Bronchial epithelial cell (primary cell): ENCODE measurements at regions not wholly inside any gene's neighbourhood (a gene's known extent, or its start where the extent isn't known, plus 50 kb on each side); places are given as distances from the start of the nearest gene placed in this dataset.
A peak's percentile ranks its signal among the peaks of the same experiment; 100 is the strongest.

Experiments used
- DNase-seq: peaks from one replicate; pipeline ENCODE4 v3.0.0-alpha.2; 2010; ENCODE audit warnings: low read depth
- FAIRE-seq: peaks from 2 replicates; lab custom pipeline; 2011; peaks lifted over from hg19 to GRCh38; lab: Jason Lieb, UNC
- H3K27me3 ChIP-seq: 2 replicates; pipeline ENCODE4 v1.5.1; 2011; ENCODE audit warnings: low read length; ENCODE audit not compliant: control insufficient read depth, insufficient read depth
- H3K36me3 ChIP-seq: 2 replicates; pipeline ENCODE4 v1.5.1; 2011; ENCODE audit warnings: low read length; ENCODE audit not compliant: control insufficient read depth, insufficient read depth
- H3K4me3 ChIP-seq: 2 replicates; pipeline ENCODE4 v1.5.1; 2011; ENCODE audit warnings: mild to moderate bottlenecking, low read depth, low read length, control low read depth
- CTCF ChIP-seq: IDR thresholded peaks from 2 replicates; pipeline ENCODE4 v1.5.1; 2011; ENCODE audit warnings: mild to moderate bottlenecking, moderate library complexity, low read length, control low read depth, inconsistent platforms; ENCODE audit not compliant: insufficient read depth, severe bottlenecking

DNA sequence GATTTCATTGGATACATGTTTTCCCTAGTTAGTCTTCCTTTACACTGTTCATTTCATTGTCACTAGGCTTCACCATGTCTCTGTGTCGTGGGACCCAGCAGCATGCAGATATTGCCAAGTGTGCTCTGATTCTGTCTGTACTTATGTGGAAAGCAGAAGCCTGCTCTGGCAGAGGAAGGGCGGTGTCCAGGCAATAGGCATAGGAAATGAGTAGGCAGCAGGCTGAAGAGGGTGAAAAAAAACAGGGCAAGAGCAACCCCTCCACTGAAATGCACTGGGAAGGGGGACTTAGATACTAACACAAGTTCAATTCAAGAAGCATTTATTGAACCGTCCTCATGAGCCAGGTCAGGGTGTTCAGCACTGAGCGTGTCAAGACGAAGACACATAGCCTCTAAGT lies 85.2 kb upstream of the VAV3 start:
- DNase-seq (peak; percentile 23), FAIRE-seq (no peak)
- Histone ChIP-seq H3K27me3 (no peaks in the 10 kb centered on the region), H3K36me3 (no peaks in the 10 kb centered on the region), H3K4me3 (no peak overlapping the region)
- no peak for TF ChIP-seq CTCF

- no peak for FAIRE-seq
- no peak for DNase-seq
- peak; percentile 27 for TF ChIP-seq CTCF
- no peak overlapping the region for H3K4me3 ChIP-seq
- no peaks in the 10 kb centered on the region for H3K27me3 ChIP-seq
- H3K36me3 ChIP-seq, result no peaks in the 10 kb centered on the region
Observed at GRCh38 chr1:108049178-108049819, 84.3 kb upstream of the VAV3 start.

DNA sequence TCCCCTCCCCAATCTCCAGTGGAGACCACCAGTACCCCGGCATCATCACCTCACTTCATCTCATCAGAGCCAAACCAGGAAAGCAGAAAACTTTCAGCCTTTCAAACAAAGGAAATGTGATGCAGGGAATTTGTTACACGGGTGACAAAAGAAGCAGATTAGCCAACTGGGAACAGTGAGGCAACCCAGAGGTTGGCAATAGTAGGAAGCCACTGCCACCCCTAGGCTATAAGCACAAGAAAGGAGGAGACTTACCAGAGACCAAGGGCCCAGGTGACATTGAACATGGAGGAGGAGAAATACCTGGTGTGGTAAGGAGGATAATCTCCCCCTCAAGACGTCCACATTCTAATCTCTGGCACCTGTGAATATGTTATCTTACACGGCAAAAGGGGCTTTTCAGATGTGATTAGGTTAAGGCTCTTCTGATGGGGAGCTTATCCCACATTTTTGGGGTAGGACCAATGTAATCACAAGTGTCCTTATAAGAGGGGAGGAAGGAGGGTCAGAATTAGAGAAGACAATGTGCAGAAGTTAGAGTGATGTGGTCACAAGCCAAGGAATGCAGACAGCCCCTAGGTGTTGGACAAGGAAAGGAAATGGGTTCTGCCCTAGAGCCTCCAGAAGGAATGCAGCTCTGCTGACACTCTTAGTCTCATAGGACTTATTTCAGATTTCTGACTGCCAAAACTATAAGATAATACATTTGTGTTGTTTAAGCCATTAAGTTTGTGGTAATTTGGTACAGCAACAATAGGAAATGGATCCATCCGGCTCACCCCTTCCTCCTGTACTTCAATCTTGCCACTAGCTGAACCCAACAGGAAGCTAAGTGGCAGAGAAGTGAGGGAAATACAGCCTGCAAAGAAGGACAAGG lies 83.6 kb upstream of the VAV3 start:
- DNase-seq, result no peak
- no peak for FAIRE-seq
- no peaks in the 10 kb centered on the region for H3K36me3 ChIP-seq
- no peak overlapping the region for H3K4me3 ChIP-seq
- TF ChIP-seq CTCF, result no peak
- H3K27me3 ChIP-seq, result no peaks in the 10 kb centered on the region

- FAIRE-seq, result no peak
- Histone ChIP-seq H3K4me3 (no peak overlapping the region), H3K27me3 (no peaks in the 10 kb centered on the region), H3K36me3 (no peaks in the 10 kb centered on the region)
- no peak for DNase-seq
- TF ChIP-seq CTCF, result no peak
Observed at GRCh38 chr1:108047085-108047484, 82.1 kb upstream of the VAV3 start.

DNA sequence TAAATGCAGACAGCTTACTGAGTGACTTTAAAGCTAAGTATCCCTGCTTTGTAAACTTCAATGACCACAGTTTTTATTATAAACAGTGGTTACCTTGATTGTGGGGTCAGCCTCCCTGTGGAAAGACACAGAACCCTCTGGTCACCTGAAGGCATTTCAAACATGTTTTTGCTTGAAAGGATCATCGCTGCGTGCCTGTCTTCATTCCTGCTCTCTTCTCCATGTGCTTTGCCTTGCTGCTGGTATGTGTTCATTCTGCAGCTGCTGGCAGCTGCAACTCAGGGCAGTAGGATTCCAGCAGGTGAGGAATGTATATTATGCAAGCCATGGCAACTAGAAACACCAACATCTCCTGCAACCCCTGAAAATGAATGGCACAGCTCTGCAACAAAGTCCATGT lies 81.0 kb upstream of the VAV3 start:
- FAIRE-seq (no peak), DNase-seq (peak; percentile 52)
- TF ChIP-seq CTCF, result no peak

More for the DNA sequence above, 81.0 kb upstream of the VAV3 start:
- no peak overlapping the region for H3K4me3 ChIP-seq
- no peaks in the 10 kb centered on the region for H3K27me3 ChIP-seq
- no peaks in the 10 kb centered on the region for H3K36me3 ChIP-seq
